ENCODE measurements at regions not wholly inside any gene's neighbourhood (a gene's known extent, or its start where the extent isn't known, plus 50 kb on each side); places are given as distances from the start of the nearest gene placed in this dataset.

DNA sequence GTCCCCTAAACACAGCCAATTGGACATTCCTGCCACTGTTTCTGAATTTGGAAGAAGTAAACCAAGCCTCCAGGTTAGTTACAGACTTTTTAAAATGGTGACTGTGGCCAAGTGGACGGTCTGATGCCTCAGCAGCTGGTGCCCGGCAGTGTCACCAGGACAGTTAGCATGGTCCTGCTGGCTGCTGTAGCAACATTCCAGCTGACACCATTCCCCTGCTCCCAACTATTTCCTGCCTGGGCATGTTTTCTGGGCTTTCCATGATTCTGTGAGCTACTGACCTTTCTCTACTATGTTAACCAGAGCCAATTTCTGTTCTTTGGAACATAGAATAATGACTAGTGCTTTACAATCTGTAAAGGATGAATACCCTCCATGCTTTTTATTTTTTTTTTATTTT lies 95.0 kb downstream of the TLR5 start:
- TF ChIP-seq CTCF (IDR thresholded peaks at IDR 0.05; ENCODE audit: borderline replicate concordance, extremely low read depth, low read length, poor library complexity, severe bottlenecking) (no peak), EZH2 (IDR thresholded peaks at IDR 0.05; ENCODE audit: borderline replicate concordance, low read depth, low read length, severe bottlenecking) (no peak)

All from DND-41 (cell line).